Left lung (tissue), 4 donors: ENCODE measurements at regions not wholly inside any gene's neighbourhood (a gene's known extent, or its start where the extent isn't known, plus 50 kb on each side); places are given as distances from the start of the nearest gene placed in this dataset.
A peak's percentile ranks its signal among the peaks of the same experiment; 100 is the strongest.

Experiments
- ATAC-seq: fragments of 200-7000 bp; cut with Tn5 transposase; one replicate; pipeline ENCODE4 v1.9.1; 2020; ENCODE audit warnings: moderate library complexity
- DNase-seq, 4 donors: peaks; one replicate each; pipeline ENCODE4 v3.0.0-alpha.2; 2013 to 2020
- H3K27ac ChIP-seq, 2 donors: fragments of 200-600 bp; sonication (generic) in 1 of 2; one replicate each; pipeline versions ENCODE4 v1.5.0 to v1.8.0; 2020 to 2021
- H3K27me3 ChIP-seq, 2 donors: fragments of 200-600 bp; sonication (generic) in 1 of 2; one replicate each; pipeline versions ENCODE4 v1.5.0 to v1.8.0; 2020 to 2021
- H3K36me3 ChIP-seq, 2 donors: fragments of 200-600 bp; sonication (generic) in 1 of 2; one replicate each; pipeline versions ENCODE4 v1.5.0 to v1.8.0; 2020 to 2021
- H3K4me1 ChIP-seq, 2 donors: fragments of 200-600 bp; one replicate each; pipeline ENCODE4 v1.8.0; 2021
- H3K4me3 ChIP-seq, 2 donors: fragments of 200-600 bp; sonication (generic) in 1 of 2; one replicate each; pipeline versions ENCODE4 v1.5.0 to v1.8.0; 2020 to 2021; ENCODE audit warnings: mild to moderate bottlenecking in 1 of 2
- H3K9me3 ChIP-seq, 2 donors: fragments of 200-600 bp; sonication (generic) in 1 of 2; one replicate each; pipeline versions ENCODE4 v1.5.0 to v1.8.0; 2020 to 2021
- CTCF ChIP-seq, 2 donors: fragments of 200-600 bp; sonication (generic) in 1 of 2; IDR thresholded peaks; one replicate each; pipeline versions ENCODE4 v1.5.0 to v1.8.0; 2021; ENCODE audit warnings: antibody characterized with exemption in 2 of 2
- intact Hi-C, 2 donors: fragments of 100-400 bp; cut with DNase I; formaldehyde crosslinking; loops; one replicate each; pipeline versions ENCODE4 v1.11.2 to v1.14.2; 2022
- donor health status: DM: no; HTN: yes; CAD: no.
- donor health status: DM: no; HTN: no; CAD: no.

GRCh38 chr2:172350839-172351479 lies 76.4 kb upstream of the ITGA6 start:
- intact Hi-C loops: no loop called here
- H3K36me3 ChIP-seq: no peaks in the 10 kb centered on the region
- TF ChIP-seq CTCF (IDR thresholded peaks at IDR 0.05): no peak
- no peaks in the 10 kb centered on the region for H3K9me3 ChIP-seq
- no peaks in the 10 kb centered on the region for H3K4me1 ChIP-seq
- no peak overlapping the region for H3K4me3 ChIP-seq
- no peak overlapping the region for H3K27ac ChIP-seq
- no peaks in the 10 kb centered on the region for H3K27me3 ChIP-seq
- DNase-seq (peak in 1 of 4 donors; percentile 75), ATAC-seq (peak; percentile 94)

GRCh38 chr2:172351586-172351985 lies 75.8 kb upstream of the ITGA6 start:
- DNase-seq (no peak), ATAC-seq (no peak)
- no peak for TF ChIP-seq CTCF (IDR thresholded peaks at IDR 0.05)
- Histone ChIP-seq H3K9me3 (no peaks in the 10 kb centered on the region), H3K4me3 (no peak overlapping the region), H3K27me3 (no peaks in the 10 kb centered on the region), H3K4me1 (no peaks in the 10 kb centered on the region), H3K36me3 (no peaks in the 10 kb centered on the region), H3K27ac (no peak overlapping the region)
- intact Hi-C loops: no loop called here

- no peaks in the 10 kb centered on the region for H3K4me1 ChIP-seq
- DNase-seq (no peak), ATAC-seq (no peak)
- no peaks in the 10 kb centered on the region for H3K9me3 ChIP-seq
- no peak overlapping the region for H3K4me3 ChIP-seq
- intact Hi-C loops: no loop called here
- TF ChIP-seq CTCF (IDR thresholded peaks at IDR 0.05): no peak
- H3K36me3 ChIP-seq: no peaks in the 10 kb centered on the region
- H3K27me3 ChIP-seq: no peaks in the 10 kb centered on the region
- H3K27ac ChIP-seq: no peak overlapping the region
Measured at GRCh38 chr2:172354347-172354746, 73.0 kb upstream of the ITGA6 start.

- ATAC-seq: no peak
- H3K27ac ChIP-seq: peak overlapping the region in 1 of 2 donors; percentile 4
- intact Hi-C loops: no loop called here
Measured at GRCh38 chr2:172357442-172357841, 69.9 kb upstream of the ITGA6 start.

More at GRCh38 chr2:172357442-172357841, 69.9 kb upstream of the ITGA6 start:
- Histone ChIP-seq H3K27me3 (no peaks in the 10 kb centered on the region), H3K36me3 (no peaks in the 10 kb centered on the region), H3K4me1 (no peaks in the 10 kb centered on the region), H3K4me3 (no peak overlapping the region), H3K9me3 (no peaks in the 10 kb centered on the region)
- no peak for TF ChIP-seq CTCF (IDR thresholded peaks at IDR 0.05)
- DNase-seq: no peak
